Breast epithelium (tissue), 3 donors: ENCODE measurements at regions not wholly inside any gene's neighbourhood (a gene's known extent, or its start where the extent isn't known, plus 50 kb on each side); places are given as distances from the start of the nearest gene placed in this dataset.

Experiments
- POLR2A ChIP-seq: fragments of 450-650 bp; IDR thresholded peaks from one replicate; pipeline ENCODE4 v1.6.1; 2016; ENCODE audit warnings: antibody characterized with exemption, mild to moderate bottlenecking, moderate library complexity
- POLR2AphosphoS5 ChIP-seq, 3 donors: sonication (generic); formaldehyde crosslinking; IDR thresholded peaks; one replicate each; pipeline ENCODE4 v1.6.1; 2017; ENCODE audit warnings: antibody characterized with exemption in 3 of 3
- TF ChIP-seq, protein P1 (sequence below), 3 donors: fragments of 450-650 bp; IDR thresholded peaks; one replicate each; pipeline ENCODE4 v1.5.1; 2016 to 2017; ENCODE audit warnings: antibody characterized with exemption in 3 of 3, mild to moderate bottlenecking in 3 of 3, moderate library complexity in 3 of 3

DNA sequence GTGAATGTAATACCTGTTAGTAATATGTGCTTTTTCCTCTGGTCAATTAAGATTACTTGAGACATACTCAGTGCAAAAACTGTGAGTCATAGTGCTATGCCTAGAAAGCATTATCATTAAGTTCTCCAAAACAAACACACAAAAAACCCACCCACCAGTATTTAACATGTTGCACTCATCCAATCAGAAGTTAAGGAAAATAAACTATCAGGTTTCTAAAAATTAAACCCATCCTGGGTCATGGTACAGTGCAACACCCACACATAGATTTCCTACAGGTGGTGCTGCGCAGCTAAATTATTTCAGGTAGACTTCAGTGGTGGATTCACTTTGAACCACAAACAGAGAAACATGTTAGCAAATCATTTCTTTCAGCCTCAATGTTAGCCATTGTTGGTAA lies 264.4 kb upstream of the VEPH1 start:
- TF ChIP-seq, protein P1, sequence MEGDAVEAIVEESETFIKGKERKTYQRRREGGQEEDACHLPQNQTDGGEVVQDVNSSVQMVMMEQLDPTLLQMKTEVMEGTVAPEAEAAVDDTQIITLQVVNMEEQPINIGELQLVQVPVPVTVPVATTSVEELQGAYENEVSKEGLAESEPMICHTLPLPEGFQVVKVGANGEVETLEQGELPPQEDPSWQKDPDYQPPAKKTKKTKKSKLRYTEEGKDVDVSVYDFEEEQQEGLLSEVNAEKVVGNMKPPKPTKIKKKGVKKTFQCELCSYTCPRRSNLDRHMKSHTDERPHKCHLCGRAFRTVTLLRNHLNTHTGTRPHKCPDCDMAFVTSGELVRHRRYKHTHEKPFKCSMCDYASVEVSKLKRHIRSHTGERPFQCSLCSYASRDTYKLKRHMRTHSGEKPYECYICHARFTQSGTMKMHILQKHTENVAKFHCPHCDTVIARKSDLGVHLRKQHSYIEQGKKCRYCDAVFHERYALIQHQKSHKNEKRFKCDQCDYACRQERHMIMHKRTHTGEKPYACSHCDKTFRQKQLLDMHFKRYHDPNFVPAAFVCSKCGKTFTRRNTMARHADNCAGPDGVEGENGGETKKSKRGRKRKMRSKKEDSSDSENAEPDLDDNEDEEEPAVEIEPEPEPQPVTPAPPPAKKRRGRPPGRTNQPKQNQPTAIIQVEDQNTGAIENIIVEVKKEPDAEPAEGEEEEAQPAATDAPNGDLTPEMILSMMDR (IDR thresholded peaks at IDR 0.05) = no peak
- no peak for TF ChIP-seq POLR2AphosphoS5 (IDR thresholded peaks at IDR 0.05)
- no peak for TF ChIP-seq POLR2A
